Activated naive CD8-positive, alpha-beta T cell treated with anti-CD3 and anti-CD28 coated beads for 36 hours (primary cell): ENCODE measurements at regions not wholly inside any gene's neighbourhood (a gene's known extent, or its start where the extent isn't known, plus 50 kb on each side); places are given as distances from the start of the nearest gene placed in this dataset.
A peak's percentile ranks its signal among the peaks of the same experiment; 100 is the strongest.

Source experiments
- DNase-seq: peaks from one replicate; pipeline ENCODE4 v3.0.0; 2021
- H3K27ac Mint-ChIP-seq: one replicate; pipeline ENCODE4 v1.8.0; 2022; ENCODE audit warnings: mild to moderate bottlenecking, moderate library complexity, mixed read lengths
- H3K27me3 Mint-ChIP-seq: one replicate; pipeline ENCODE4 v1.8.0; 2022; ENCODE audit warnings: mild to moderate bottlenecking, mixed read lengths
- H3K36me3 Mint-ChIP-seq: one replicate; pipeline ENCODE4 v1.8.0; 2021; ENCODE audit warnings: mild to moderate bottlenecking, mixed read lengths
- H3K4me1 Mint-ChIP-seq: one replicate; pipeline ENCODE4 v1.8.0; 2021; ENCODE audit warnings: mixed read lengths
- H3K4me3 Mint-ChIP-seq: one replicate; pipeline ENCODE4 v1.8.0; 2022; ENCODE audit warnings: mild to moderate bottlenecking, moderate library complexity, mixed read lengths
- H3K9me3 Mint-ChIP-seq: one replicate; pipeline ENCODE4 v1.8.0; 2022; ENCODE audit warnings: mixed read lengths

DNA sequence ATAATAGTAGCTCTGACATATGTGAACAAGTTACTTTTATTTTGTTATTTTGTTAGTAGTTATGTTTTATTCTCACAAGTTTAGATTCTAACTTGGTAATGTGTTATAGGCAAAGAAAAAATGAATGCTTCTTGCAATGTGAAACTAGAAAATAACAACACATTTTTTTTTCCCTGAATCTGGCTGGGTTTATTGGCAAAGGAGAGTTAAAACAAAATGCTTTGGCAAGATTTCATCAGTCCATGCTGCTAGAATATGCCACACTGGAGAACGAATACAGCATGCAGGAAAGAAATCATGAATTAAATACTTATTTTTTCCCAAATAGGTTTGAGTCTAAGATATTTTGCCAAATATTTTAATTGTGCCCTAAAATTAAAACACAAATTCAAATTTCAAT lies 1048.1 kb upstream of the ACO1 start:
- no peaks in the 10 kb centered on the region for H3K27me3 Mint-ChIP-seq
- no peak overlapping the region for H3K27ac Mint-ChIP-seq
- DNase-seq: no peak

DNA sequence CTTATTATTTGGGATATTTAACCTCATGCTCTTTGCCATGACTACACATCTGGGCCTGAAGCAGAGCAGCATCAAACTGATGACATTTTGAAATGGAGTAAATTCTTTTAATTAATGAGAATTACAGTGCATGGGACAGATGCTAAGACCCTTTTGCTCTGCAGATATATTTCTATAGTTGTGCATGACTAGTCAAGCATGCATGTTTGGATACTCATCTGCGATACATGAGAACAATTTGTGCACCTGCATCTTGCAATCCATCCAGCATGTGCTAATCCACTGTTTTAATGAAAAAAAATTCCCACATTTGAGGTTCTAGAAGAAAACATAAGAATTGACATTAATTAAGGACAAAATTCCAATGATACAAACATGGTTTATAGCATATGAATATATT lies 1047.6 kb upstream of the ACO1 start:
- H3K4me1 Mint-ChIP-seq: peaks cover 7% of the 10 kb centered on the region
- no peak for DNase-seq
- no peak overlapping the region for H3K27ac Mint-ChIP-seq
- H3K36me3 Mint-ChIP-seq: peaks cover 5% of the 10 kb centered on the region
- peaks cover 6% of the 10 kb centered on the region for H3K9me3 Mint-ChIP-seq
- no peak overlapping the region for H3K4me3 Mint-ChIP-seq
- no peaks in the 10 kb centered on the region for H3K27me3 Mint-ChIP-seq

More for the DNA sequence above, 1048.1 kb upstream of the ACO1 start:
- Mint-ChIP-seq H3K4me3 (no peak overlapping the region), H3K36me3 (peaks cover 5% of the 10 kb centered on the region), H3K9me3 (peaks cover 3% of the 10 kb centered on the region), H3K4me1 (peaks cover 7% of the 10 kb centered on the region)

DNA sequence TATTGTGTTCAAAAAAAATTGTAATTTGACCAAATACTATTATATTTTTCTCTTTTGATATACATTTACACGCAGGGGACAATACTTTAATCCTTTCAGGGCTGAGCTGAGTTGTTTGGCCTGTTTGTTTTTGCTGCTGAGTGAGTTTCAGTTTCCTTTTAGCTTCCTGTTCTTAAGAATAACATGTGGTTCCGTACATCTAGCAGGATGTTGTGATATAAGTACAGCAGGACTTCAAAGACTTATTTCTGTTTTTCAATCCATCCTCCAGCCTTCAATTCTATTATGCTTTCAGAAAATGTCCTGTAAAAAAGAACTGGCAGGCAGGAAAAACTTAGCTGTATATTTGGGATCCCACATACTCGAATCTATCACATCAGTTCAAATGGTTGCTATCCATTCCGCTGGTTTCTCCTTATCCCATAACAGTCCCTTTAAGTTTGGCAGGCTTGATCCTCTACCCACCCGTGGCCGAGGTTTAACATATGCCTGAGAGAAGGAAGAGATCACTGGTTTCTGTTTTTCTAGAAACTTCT lies 1037.3 kb upstream of the ACO1 start:
- Mint-ChIP-seq H3K9me3 (peaks cover 11% of the 10 kb centered on the region), H3K4me1 (peaks cover 22% of the 10 kb centered on the region), H3K27me3 (no peaks in the 10 kb centered on the region), H3K4me3 (peak overlapping the region; percentile 67), H3K27ac (peak overlapping the region; percentile 95), H3K36me3 (peaks cover 21% of the 10 kb centered on the region)
- DNase-seq: no peak

DNA sequence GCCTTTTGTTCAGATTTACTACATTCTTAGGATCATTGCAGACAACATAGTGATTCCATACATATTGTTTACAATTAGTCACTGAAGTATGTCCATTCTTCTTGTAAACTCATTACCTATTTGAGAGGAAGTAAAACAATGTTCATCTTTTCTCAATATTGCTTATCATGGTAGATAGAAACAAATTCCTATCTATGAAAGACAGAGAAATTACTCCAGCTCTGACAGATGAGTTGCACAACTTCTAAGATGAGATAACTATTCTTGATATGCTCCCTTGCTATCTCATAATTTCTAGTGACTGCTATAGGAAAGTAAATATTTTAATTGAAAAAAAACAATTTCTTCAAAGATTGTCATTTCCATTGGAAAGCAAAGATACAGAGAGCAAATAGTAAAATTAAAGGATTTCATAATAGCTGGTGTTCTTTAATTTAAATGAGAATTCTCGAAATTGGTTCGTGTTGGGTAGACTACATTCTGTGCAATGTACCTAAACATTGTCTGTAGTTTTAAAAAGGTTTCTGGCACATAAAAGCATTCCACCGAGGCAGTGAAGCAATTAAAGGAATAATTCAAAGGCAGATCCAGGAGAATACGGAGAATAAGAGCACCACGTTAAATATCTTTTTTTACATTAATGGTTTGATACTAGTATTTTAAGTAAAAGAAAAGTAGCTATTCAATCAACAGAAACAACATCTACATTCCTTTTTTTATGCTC lies 1029.1 kb upstream of the ACO1 start:
- DNase-seq: no peak
- H3K36me3 Mint-ChIP-seq: peaks cover 3% of the 10 kb centered on the region
- H3K4me3 Mint-ChIP-seq: no peak overlapping the region
- peaks cover 9% of the 10 kb centered on the region for H3K9me3 Mint-ChIP-seq
- H3K4me1 Mint-ChIP-seq: no peaks in the 10 kb centered on the region
- no peaks in the 10 kb centered on the region for H3K27me3 Mint-ChIP-seq
- no peak overlapping the region for H3K27ac Mint-ChIP-seq

DNA sequence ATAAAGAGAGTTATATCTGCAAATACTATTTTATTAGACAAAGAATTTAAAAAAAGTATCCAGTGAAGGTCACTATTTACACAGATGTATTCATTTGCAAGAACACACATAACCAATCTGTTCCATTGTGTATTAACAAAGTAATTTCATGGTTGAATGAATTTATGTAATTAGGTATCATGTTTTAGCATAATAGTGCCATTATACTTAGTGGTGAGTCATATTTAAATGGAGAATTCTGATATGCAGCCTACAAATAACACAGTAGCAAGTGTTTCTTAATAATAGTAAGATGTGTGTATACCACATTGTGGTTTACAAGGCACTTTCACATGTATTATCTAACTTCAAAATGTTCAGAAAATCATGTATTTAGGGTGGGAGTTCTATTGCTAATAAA lies 1028.5 kb upstream of the ACO1 start:
- no peak overlapping the region for H3K27ac Mint-ChIP-seq
- H3K9me3 Mint-ChIP-seq: peaks cover 9% of the 10 kb centered on the region
- no peak for DNase-seq
- no peaks in the 10 kb centered on the region for H3K27me3 Mint-ChIP-seq
- H3K4me1 Mint-ChIP-seq: no peaks in the 10 kb centered on the region
- H3K36me3 Mint-ChIP-seq: peaks cover 3% of the 10 kb centered on the region
- no peak overlapping the region for H3K4me3 Mint-ChIP-seq

DNA sequence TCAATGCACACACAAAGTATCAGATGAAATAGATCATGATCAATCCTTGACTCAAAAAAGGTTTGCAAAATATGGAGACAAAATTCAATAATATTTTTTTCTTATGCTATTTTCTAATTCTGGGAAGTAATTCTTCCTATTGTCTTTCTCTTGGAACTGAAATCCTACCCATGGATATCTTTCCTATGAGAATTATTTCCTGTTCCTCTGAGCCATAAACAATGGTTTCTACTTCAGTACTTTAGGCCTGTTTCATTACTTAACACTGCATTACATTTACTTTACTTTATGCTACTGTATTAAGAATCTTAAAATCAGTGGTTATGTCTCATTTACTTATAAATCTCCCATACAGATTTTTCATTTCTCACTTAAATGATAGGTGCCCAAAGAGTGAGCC lies 1025.4 kb upstream of the ACO1 start:
- no peak overlapping the region for H3K27ac Mint-ChIP-seq
- DNase-seq: no peak
- H3K9me3 Mint-ChIP-seq: peaks cover 7% of the 10 kb centered on the region
- no peaks in the 10 kb centered on the region for H3K27me3 Mint-ChIP-seq
- no peaks in the 10 kb centered on the region for H3K4me1 Mint-ChIP-seq
- H3K4me3 Mint-ChIP-seq: no peak overlapping the region
- peaks cover 3% of the 10 kb centered on the region for H3K36me3 Mint-ChIP-seq

DNA sequence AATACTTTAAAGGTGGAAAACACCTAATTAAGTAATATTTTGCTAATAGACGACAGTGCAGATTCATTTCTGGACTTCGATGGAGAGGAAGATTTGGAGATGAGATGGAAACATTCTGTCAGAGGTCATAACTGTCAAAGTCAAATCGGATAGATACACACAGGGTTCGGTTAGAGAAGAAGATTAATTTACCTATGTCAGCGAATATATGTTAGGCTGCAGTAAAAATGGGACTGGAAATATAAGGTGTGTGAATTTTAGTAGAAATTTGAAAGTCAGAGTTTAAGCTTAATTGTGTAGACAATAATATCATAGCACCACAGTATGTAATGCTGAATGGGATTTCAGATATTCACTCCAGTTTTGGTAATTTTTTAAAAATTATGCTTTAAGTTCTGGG lies 1020.3 kb upstream of the ACO1 start:
- DNase-seq: no peak
- H3K9me3 Mint-ChIP-seq: no peaks in the 10 kb centered on the region
- H3K4me3 Mint-ChIP-seq: no peak overlapping the region
- H3K27ac Mint-ChIP-seq: no peak overlapping the region
- no peaks in the 10 kb centered on the region for H3K27me3 Mint-ChIP-seq
- H3K36me3 Mint-ChIP-seq: no peaks in the 10 kb centered on the region
- H3K4me1 Mint-ChIP-seq: no peaks in the 10 kb centered on the region

DNA sequence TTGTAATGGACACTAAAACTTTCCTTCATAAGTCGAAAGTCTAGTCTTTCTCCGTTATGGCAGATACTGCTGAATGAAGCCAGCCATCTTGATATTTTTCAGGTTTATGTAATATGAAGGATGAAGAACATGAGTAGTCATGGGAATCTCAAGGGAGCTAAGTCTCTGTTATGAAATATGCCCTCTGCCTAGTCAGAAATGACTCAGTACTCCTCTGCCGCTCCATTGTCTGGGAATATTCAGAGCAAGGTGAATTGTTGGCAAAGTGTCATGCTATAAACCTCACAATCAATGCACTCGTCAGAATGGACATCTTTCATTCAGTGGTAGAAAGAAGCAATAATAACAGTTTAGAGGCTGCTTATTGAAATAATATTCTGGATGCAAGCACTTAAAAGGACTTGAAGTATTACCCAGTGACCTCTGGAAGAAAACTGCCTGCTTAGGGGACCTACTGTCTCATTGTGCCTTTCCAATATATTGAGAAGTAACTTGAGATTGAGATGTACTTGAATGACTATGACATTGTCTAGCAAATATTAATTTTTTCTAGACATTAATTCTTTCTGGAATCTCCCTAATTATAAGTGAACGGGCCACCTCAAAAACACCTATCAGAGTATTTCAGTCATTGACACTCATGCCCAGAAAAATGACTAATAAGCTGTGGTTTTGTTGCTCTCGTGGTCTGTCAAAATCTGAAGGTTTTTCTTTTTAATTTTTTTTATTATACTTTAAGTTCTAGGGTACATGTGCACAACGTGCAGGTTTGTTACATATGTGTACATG lies 1011.5 kb upstream of the ACO1 start:
- Mint-ChIP-seq H3K9me3 (peaks cover 1% of the 10 kb centered on the region), H3K4me1 (no peaks in the 10 kb centered on the region), H3K36me3 (no peaks in the 10 kb centered on the region), H3K4me3 (no peak overlapping the region), H3K27ac (no peak overlapping the region), H3K27me3 (no peaks in the 10 kb centered on the region)
- no peak for DNase-seq

DNA sequence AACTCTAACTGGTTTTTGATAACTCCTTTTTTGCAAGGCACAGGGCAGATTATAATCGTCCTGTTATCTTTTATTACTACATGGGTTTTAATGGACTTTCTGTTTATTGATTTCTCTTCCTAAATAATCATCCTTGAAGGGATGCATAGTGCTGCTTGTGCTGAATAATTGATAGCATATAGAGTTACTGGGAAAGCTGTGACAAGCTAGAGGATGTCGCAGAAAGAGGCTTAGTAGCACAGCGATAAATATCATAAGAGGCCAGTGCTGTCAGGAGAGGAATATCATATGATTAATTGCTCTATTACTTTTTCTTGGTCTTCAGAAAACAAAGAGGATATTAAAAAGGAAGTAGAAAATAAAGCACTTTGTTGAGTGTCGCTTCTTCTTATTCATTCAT lies 1007.1 kb upstream of the ACO1 start:
- no peaks in the 10 kb centered on the region for H3K27me3 Mint-ChIP-seq
- no peak overlapping the region for H3K4me3 Mint-ChIP-seq
- no peaks in the 10 kb centered on the region for H3K36me3 Mint-ChIP-seq
- no peak for DNase-seq
- no peaks in the 10 kb centered on the region for H3K4me1 Mint-ChIP-seq
- no peak overlapping the region for H3K27ac Mint-ChIP-seq
- peaks cover 3% of the 10 kb centered on the region for H3K9me3 Mint-ChIP-seq

DNA sequence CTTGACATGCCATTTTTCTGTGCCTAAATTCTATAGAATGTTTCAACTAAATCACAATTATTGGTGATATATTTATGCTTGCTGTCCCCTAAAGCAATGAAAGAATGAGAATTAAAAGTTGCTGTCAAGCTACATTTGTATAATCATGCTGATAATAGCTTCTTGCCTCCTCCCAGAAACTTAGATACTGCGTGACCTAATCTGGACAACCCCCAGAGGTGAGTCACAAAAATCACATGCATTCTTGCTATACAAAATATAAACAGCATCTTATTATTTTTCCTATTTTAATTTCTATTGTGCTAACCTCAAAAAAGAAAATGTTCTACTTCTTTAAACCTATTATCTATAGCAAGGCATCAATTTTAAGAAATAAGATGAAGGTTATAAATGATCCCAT lies 995.8 kb upstream of the ACO1 start:
- no peaks in the 10 kb centered on the region for H3K27me3 Mint-ChIP-seq
- no peak overlapping the region for H3K27ac Mint-ChIP-seq
- no peak overlapping the region for H3K4me3 Mint-ChIP-seq
- H3K9me3 Mint-ChIP-seq: peaks cover 1% of the 10 kb centered on the region
- H3K36me3 Mint-ChIP-seq: no peaks in the 10 kb centered on the region
- no peak for DNase-seq
- peaks cover 8% of the 10 kb centered on the region for H3K4me1 Mint-ChIP-seq

DNA sequence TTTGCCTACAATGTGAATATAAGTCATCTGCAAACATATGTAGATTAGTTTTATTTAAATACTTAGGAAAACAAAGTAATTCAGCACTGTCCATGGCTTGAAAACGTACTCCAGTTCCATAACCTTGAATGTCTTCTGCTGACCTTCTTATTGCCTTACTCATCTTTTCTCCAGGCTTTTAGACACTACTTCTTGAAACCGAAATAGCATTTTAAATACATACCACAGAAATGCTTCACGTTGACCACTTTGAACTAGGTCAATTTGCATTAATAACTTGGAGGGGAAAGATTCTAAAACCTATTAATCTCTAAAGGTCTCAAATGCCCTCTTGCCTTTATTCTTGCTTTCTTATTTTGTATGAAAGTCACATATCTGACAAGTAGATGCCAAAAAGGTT lies 995.4 kb upstream of the ACO1 start:
- H3K27me3 Mint-ChIP-seq: no peaks in the 10 kb centered on the region
- H3K4me3 Mint-ChIP-seq: no peak overlapping the region
- peaks cover 1% of the 10 kb centered on the region for H3K9me3 Mint-ChIP-seq
- no peak for DNase-seq
- no peaks in the 10 kb centered on the region for H3K36me3 Mint-ChIP-seq
- H3K27ac Mint-ChIP-seq: no peak overlapping the region
- peaks cover 8% of the 10 kb centered on the region for H3K4me1 Mint-ChIP-seq

DNA sequence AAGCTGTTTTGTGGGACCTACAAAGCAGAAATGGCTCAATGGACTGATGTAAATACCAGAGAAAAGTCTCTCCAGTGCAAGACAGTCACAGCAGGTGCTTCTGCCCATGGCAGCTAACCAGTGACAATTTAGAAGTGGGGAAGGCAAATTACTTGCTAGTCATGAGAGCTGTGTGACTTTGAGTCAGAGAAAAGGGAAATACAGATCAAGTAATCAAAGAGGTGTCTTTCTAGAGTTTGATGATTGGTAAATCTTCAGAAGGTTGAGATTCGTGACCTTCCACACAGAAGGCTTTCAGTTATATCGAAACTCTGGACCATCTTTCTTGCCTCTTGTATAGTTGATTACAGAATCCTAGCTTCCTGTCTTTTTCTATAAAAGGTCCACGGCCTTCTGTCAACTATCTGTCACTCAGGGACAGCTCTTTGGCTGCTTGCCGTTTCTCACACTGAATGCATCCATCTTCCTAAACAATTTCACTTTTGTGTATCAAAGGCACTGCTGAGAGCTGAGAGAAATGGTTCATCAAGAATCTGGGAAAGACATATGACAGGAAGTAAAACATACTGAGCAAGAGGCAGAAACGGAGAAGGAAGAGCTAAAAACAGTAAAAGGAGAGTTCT lies 993.9 kb upstream of the ACO1 start:
- DNase-seq: no peak
- H3K9me3 Mint-ChIP-seq: peaks cover 1% of the 10 kb centered on the region
- no peaks in the 10 kb centered on the region for H3K27me3 Mint-ChIP-seq
- no peaks in the 10 kb centered on the region for H3K36me3 Mint-ChIP-seq
- H3K4me1 Mint-ChIP-seq: peaks cover 8% of the 10 kb centered on the region
- H3K27ac Mint-ChIP-seq: no peak overlapping the region
- no peak overlapping the region for H3K4me3 Mint-ChIP-seq

DNA sequence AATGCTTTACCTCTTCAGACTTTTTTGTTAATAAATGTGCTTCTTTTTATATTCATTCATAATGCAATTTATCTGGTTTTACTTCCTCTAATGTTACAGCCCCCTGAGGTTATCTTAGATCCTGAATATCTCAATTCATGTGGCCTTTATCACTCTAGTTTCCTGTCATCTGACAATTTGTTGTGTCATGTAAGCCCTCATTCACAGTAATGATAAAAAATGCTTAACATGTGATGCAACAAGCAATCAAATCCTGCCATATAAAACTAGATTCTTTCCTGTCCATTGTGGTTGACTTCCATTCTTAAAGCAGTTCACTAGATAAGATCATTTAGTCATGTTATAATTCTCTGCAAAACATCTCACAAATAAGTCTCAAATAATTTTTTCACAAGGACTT lies 991.2 kb upstream of the ACO1 start:
- no peak for DNase-seq
- H3K27me3 Mint-ChIP-seq: no peaks in the 10 kb centered on the region
- H3K36me3 Mint-ChIP-seq: no peaks in the 10 kb centered on the region
- peaks cover 2% of the 10 kb centered on the region for H3K9me3 Mint-ChIP-seq
- no peak overlapping the region for H3K4me3 Mint-ChIP-seq
- no peak overlapping the region for H3K27ac Mint-ChIP-seq
- H3K4me1 Mint-ChIP-seq: peaks cover 8% of the 10 kb centered on the region

DNA sequence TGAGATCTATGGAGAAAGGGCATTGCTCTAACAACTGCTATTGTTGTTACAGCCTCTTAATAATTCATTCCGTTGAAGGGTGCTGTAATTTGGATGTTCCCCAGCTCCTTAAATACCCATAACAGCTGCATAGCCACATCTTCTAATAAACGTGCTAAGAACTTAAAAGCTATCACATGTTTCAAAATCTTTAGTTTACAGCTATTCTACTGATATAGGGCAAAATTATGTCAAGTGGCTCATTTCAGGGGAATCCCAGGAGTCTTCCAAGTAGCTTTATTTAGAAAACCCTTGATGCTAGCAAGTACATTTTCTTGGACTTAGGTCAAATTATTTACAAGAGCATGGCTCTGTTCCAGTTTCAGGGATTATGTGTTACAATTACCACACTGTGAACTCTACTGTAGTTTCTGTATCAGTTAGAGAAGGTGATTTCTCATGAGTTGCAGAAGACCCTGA lies 990.4 kb upstream of the ACO1 start:
- Mint-ChIP-seq H3K9me3 (peaks cover 2% of the 10 kb centered on the region), H3K36me3 (no peaks in the 10 kb centered on the region), H3K27ac (no peak overlapping the region), H3K4me1 (peaks cover 8% of the 10 kb centered on the region), H3K27me3 (no peaks in the 10 kb centered on the region), H3K4me3 (no peak overlapping the region)
- no peak for DNase-seq

DNA sequence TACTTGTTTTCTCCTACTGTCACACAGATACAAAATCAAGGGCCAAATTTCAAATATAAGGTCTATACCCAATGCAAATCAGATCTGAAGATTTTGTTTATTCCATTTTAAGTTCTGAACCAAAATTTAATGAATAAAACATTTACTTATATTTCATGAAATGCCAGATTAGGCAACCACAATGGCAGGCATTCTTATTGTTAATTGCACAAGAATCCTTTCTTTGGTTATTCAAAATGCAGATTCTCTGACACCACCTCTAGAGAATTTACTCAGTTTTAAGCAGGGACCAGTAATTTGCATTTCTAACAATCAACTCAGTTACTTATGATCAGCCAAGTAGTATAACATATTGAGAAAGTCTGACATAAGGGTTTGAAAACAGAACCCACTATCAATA lies 972.4 kb upstream of the ACO1 start:
- Mint-ChIP-seq H3K36me3 (no peaks in the 10 kb centered on the region), H3K4me1 (no peaks in the 10 kb centered on the region), H3K9me3 (peaks cover 5% of the 10 kb centered on the region), H3K27ac (no peak overlapping the region), H3K27me3 (no peaks in the 10 kb centered on the region), H3K4me3 (no peak overlapping the region)
- no peak for DNase-seq
